Heart right ventricle (tissue), 16 donors: ENCODE measurements at regions not wholly inside any gene's neighbourhood (a gene's known extent, or its start where the extent isn't known, plus 50 kb on each side); places are given as distances from the start of the nearest gene placed in this dataset.
A peak's percentile ranks its signal among the peaks of the same experiment; 100 is the strongest.

Experiments
- ATAC-seq, 8 donors: fragments of 200-7000 bp; cut with Tn5 transposase; one replicate each; pipeline ENCODE4 v1.9.1; 2020; ENCODE audit warnings: mild to moderate bottlenecking in 8 of 8, moderate library complexity in 8 of 8, moderate number of reproducible peaks in 1 of 8
- DNase-seq, 2 donors: peaks; one replicate each; pipeline ENCODE4 v3.0.0-alpha.2; 2020
- H3K27ac ChIP-seq, 10 donors: fragments of 200-600 bp; sonication (generic) in 2 of 10; one replicate each; pipeline versions ENCODE4 v1.5.0 to v1.8.0; 2020 to 2022; ENCODE audit warnings: mild to moderate bottlenecking in 3 of 10
- H3K27me3 ChIP-seq, 7 donors: fragments of 200-600 bp; one replicate each; pipeline ENCODE4 v1.8.0; 2021 to 2022; ENCODE audit warnings: mild to moderate bottlenecking in 2 of 7
- H3K36me3 ChIP-seq, 9 donors: fragments of 200-600 bp; sonication (generic) in 1 of 9; one replicate each; pipeline versions ENCODE4 v1.5.0 to v1.8.0; 2020 to 2022; ENCODE audit warnings: mild to moderate bottlenecking in 2 of 9
- H3K4me1 ChIP-seq, 9 donors: fragments of 200-600 bp; sonication (generic) in 1 of 9; one replicate each; pipeline versions ENCODE4 v1.5.0 to v1.8.0; 2020 to 2022; ENCODE audit warnings: mild to moderate bottlenecking in 4 of 9
- H3K4me3 ChIP-seq, 10 donors: fragments of 200-600 bp; sonication (generic) in 2 of 10; one replicate each; pipeline versions ENCODE4 v1.5.0 to v1.8.0; 2020 to 2022; ENCODE audit warnings: mild to moderate bottlenecking in 7 of 10, moderate library complexity in 2 of 10
- H3K9me3 ChIP-seq, 11 donors: fragments of 200-600 bp in 10 of 11; sonication (generic) in 2 of 11; one replicate each; pipeline versions ENCODE4 v1.5.0 to v1.8.0; 2013 to 2022; ENCODE audit warnings: mild to moderate bottlenecking in 2 of 11, control low read depth in 1 of 11, moderate library complexity in 1 of 11
- CTCF ChIP-seq, 9 donors: fragments of 200-600 bp; sonication (generic) in 2 of 9; IDR thresholded peaks; one replicate each; pipeline versions ENCODE4 v1.5.0 to v1.8.0; 2021 to 2022; ENCODE audit warnings: antibody characterized with exemption in 9 of 9, mild to moderate bottlenecking in 5 of 9, moderate library complexity in 1 of 9
- WGBS, 2 donors: extraction: QIAGEN DNeasy Blood & Tissue Kit; methylation state at CpG; one replicate each; pipeline ENCODE4 v1.1.7; 2013; ENCODE audit warnings: inconsistent platforms in 1 of 2; 5-methylcytosine and 5-hydroxymethylcytosine counted together
- intact Hi-C, 10 donors: fragments of 100-400 bp; cut with DNase I; formaldehyde crosslinking; loops; one replicate each; pipeline versions ENCODE4 v1.11.1 to v1.14.2; 2022
- donor health status: Arrhythmogenic right ventricular cardiomyopathy.
- donor health status: ischemic (EF 13 %, LVEDD 7.1; RV severe dilation, severe dysfunction).
- donor health status: healthy with polysubstance abuse.
- donor health status: DM: no; HTN: yes; CAD: no.
- donor health status: DM: no; HTN: no; CAD: no.
- donor health status: ischemic (EF 25% LVEDD 6.9; RV normal size, moderate dysfunction).
- donor health status: ischemic (EF 25% LVEDD 5.7; RV mildly dilated, moderate dysfunction).
- donor health status: healthy.
- donor health status: DM: yes; HTN: yes; CAD: no.
- donor health status: Ischemic cardiomyopathy.
- donor health status: ischemic (EF 35%, LVEDD 5.7; RV mildly dilated, moderate dysfunction).
- donor health status: nonischemic (EF 11% LVEDD 7.7; RV severe dilation, severe dysfunction).
- donor health status: DM: yes; HTN: yes; CAD: no.
- donor health status: PGD.
- donor health status: ischemic (EF 29% LVEDD 5.4; RV normal size, mild dysfunction).
- donor health status: nonischemic (EF 23%, LVEDD 6.1; RV moderate dilation, normal function).

DNA sequence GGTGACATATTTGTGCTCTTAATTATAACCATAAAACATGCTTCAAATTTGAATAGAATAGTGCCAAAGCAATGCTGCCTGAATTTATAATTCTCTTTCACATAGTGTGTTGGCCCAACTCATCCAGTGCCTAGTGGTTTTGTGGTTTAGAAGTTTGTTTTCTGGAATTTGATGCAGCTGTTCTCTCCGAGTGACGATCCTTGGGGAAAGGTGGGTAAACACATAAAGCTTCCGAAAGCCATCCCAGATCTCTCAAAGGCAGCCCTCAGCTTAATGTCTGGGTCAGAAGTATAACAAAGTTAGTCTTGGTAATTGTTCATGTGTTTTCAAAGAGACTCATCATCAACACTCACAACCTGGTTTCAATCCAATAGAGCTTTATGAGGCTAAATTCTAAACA is 235.6 kb upstream of the CDH2 start:
- no peak for DNase-seq
- TF ChIP-seq CTCF (IDR thresholded peaks at IDR 0.05), result no peak
- no peak overlapping the region for H3K27ac ChIP-seq
- no peak for ATAC-seq
- no peaks in the 10 kb centered on the region for H3K36me3 ChIP-seq
- H3K4me1 ChIP-seq, result peaks cover 0 to 9% (median 0%) of the 10 kb centered on the region in 9 donors
- intact Hi-C loops, result no loop called here
- no peaks in the 10 kb centered on the region for H3K27me3 ChIP-seq
- peaks cover 0 to 4% (median 0%) of the 10 kb centered on the region in 11 donors for H3K9me3 ChIP-seq
- no peak overlapping the region for H3K4me3 ChIP-seq
- WGBS, 2 donors, result 86 to 94% methylated on average over 3 of the region's 3 CpGs

- H3K4me1 ChIP-seq, result peaks cover 0 to 9% (median 0%) of the 10 kb centered on the region in 9 donors
- ATAC-seq (peak; percentile 86 to 98 (median 92)), DNase-seq (peak; percentile 14 to 59)
- H3K9me3 ChIP-seq, result peaks cover 0 to 4% (median 0%) of the 10 kb centered on the region in 11 donors
- no peak overlapping the region for H3K27ac ChIP-seq
- no peak for TF ChIP-seq CTCF (IDR thresholded peaks at IDR 0.05)
- H3K27me3 ChIP-seq, result no peaks in the 10 kb centered on the region
- 22 to 41% methylated on average over 2 of the region's 2 CpGs for WGBS, 2 donors
- intact Hi-C loops, result no loop called here
- no peaks in the 10 kb centered on the region for H3K36me3 ChIP-seq
- no peak overlapping the region for H3K4me3 ChIP-seq
These were observed 234.9 kb upstream of the CDH2 start for GRCh38 chr18:28411806-28412205.

- intact Hi-C loops, result no loop called here
- 52 to 59% methylated on average over 1 of the region's 1 CpG for WGBS, 2 donors
- H3K27me3 ChIP-seq, result no peaks in the 10 kb centered on the region
- DNase-seq (no peak), ATAC-seq (no peak)
- no peak overlapping the region for H3K27ac ChIP-seq
- H3K4me3 ChIP-seq, result no peak overlapping the region
- no peaks in the 10 kb centered on the region for H3K36me3 ChIP-seq
- H3K9me3 ChIP-seq, result peaks cover 0 to 4% (median 0%) of the 10 kb centered on the region in 11 donors
- H3K4me1 ChIP-seq, result peaks cover 0 to 9% (median 0%) of the 10 kb centered on the region in 9 donors
- TF ChIP-seq CTCF (IDR thresholded peaks at IDR 0.05), result no peak
These were observed 232.9 kb upstream of the CDH2 start for GRCh38 chr18:28409811-28410210.

- H3K27me3 ChIP-seq, result no peaks in the 10 kb centered on the region
- intact Hi-C loops, result no loop called here
- 68 to 82% methylated on average over 2 of the region's 2 CpGs for WGBS, 2 donors
- H3K27ac ChIP-seq, result no peak overlapping the region
- peaks cover 0 to 9% (median 0%) of the 10 kb centered on the region in 11 donors for H3K9me3 ChIP-seq
- no peak overlapping the region for H3K4me3 ChIP-seq
- no peak for DNase-seq
- no peak for TF ChIP-seq CTCF (IDR thresholded peaks at IDR 0.05)
- H3K36me3 ChIP-seq, result no peaks in the 10 kb centered on the region
- no peak for ATAC-seq
- peaks cover 0 to 9% (median 0%) of the 10 kb centered on the region in 9 donors for H3K4me1 ChIP-seq
These were observed 231.6 kb upstream of the CDH2 start for GRCh38 chr18:28408528-28408927.
